ENCODE measurements at regions not wholly inside any gene's neighbourhood (a gene's known extent, or its start where the extent isn't known, plus 50 kb on each side); places are given as distances from the start of the nearest gene placed in this dataset.

DNA sequence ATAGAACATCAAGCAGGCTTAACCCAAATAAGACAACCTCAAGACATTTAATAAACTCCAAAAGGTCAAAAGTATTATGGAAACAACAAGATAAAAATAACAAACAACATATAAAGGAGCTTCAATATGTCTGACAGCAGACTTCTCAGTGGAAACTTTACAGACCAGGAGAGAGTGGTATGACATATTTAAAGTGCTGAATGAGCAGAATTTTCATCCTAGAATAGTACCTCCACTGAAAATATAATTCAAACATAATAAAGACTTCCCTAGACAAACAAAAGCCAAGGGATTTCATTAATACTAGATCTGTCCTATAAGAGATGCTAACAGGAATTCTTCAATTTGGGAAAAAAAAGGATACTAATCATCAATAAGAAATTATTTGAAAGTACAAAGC, 1005.0 kb downstream of the TMTC2 start:
- no peak overlapping the region for H3K4me3 ChIP-seq (ENCODE audit: low read length in 3 of 3)

GRCh38 chr12:83690465-83690864, 1003.8 kb downstream of the TMTC2 start:
- no peak overlapping the region for H3K27ac ChIP-seq (ENCODE audit: low read depth in 2 of 2, low read length in 2 of 2)
- H3K4me1 ChIP-seq (ENCODE audit: control insufficient read depth in 2 of 3, insufficient read depth in 2 of 3, low read depth in 1 of 3, low read length in 3 of 3), result no peaks in the 10 kb centered on the region
- H3K27me3 ChIP-seq (ENCODE audit: control insufficient read depth, insufficient read depth, low read length), result no peaks in the 10 kb centered on the region
- DNase-seq, result no peak
- no peak overlapping the region for H3K9ac ChIP-seq (ENCODE audit: low read length in 3 of 3)
- no peak for TF ChIP-seq CTCF (IDR thresholded peaks at IDR 0.05; ENCODE audit: borderline replicate concordance, extremely low read depth, insufficient read depth)
- no peak overlapping the region for H3K4me3 ChIP-seq (ENCODE audit: low read length in 3 of 3)
- H3K9me3 ChIP-seq (ENCODE audit: control insufficient read depth in 2 of 3, insufficient read depth in 1 of 3, low read length in 3 of 3), result no peaks in the 10 kb centered on the region
- FAIRE-seq, result no peak
- H3K36me3 ChIP-seq (ENCODE audit: control insufficient read depth in 2 of 3, insufficient read depth in 3 of 3, low read length in 3 of 3), result no peaks in the 10 kb centered on the region
- intact Hi-C loops (cut with DNase I), result no loop called here

More for the DNA sequence above, 1005.0 kb downstream of the TMTC2 start:
- Histone ChIP-seq H3K36me3 (ENCODE audit: control insufficient read depth in 2 of 3, insufficient read depth in 3 of 3, low read length in 3 of 3) (no peaks in the 10 kb centered on the region), H3K4me1 (ENCODE audit: control insufficient read depth in 2 of 3, insufficient read depth in 2 of 3, low read depth in 1 of 3, low read length in 3 of 3) (no peaks in the 10 kb centered on the region), H3K27ac (ENCODE audit: low read depth in 2 of 2, low read length in 2 of 2) (no peak overlapping the region), H3K27me3 (ENCODE audit: control insufficient read depth, insufficient read depth, low read length) (no peaks in the 10 kb centered on the region), H3K9ac (ENCODE audit: low read length in 3 of 3) (no peak overlapping the region), H3K9me3 (ENCODE audit: control insufficient read depth in 2 of 3, insufficient read depth in 1 of 3, low read length in 3 of 3) (no peaks in the 10 kb centered on the region)
- intact Hi-C loops (cut with DNase I), result no loop called here
- FAIRE-seq, result no peak
- TF ChIP-seq CTCF (IDR thresholded peaks at IDR 0.05; ENCODE audit: borderline replicate concordance, extremely low read depth, insufficient read depth), result no peak
- no peak for DNase-seq

GRCh38 chr12:83689333-83689732, 1002.6 kb downstream of the TMTC2 start:
- Histone ChIP-seq H3K9ac (ENCODE audit: low read length in 3 of 3) (no peak overlapping the region), H3K4me3 (ENCODE audit: low read length in 3 of 3) (no peak overlapping the region), H3K27ac (ENCODE audit: low read depth in 2 of 2, low read length in 2 of 2) (no peak overlapping the region), H3K36me3 (ENCODE audit: control insufficient read depth in 2 of 3, insufficient read depth in 3 of 3, low read length in 3 of 3) (no peaks in the 10 kb centered on the region), H3K4me1 (ENCODE audit: control insufficient read depth in 2 of 3, insufficient read depth in 2 of 3, low read depth in 1 of 3, low read length in 3 of 3) (no peaks in the 10 kb centered on the region), H3K9me3 (ENCODE audit: control insufficient read depth in 2 of 3, insufficient read depth in 1 of 3, low read length in 3 of 3) (no peaks in the 10 kb centered on the region), H3K27me3 (ENCODE audit: control insufficient read depth, insufficient read depth, low read length) (no peaks in the 10 kb centered on the region)
- TF ChIP-seq CTCF (IDR thresholded peaks at IDR 0.05; ENCODE audit: borderline replicate concordance, extremely low read depth, insufficient read depth), result no peak
- FAIRE-seq (no peak), DNase-seq (peak in 1 of 5 donors; percentile 17)
- intact Hi-C loops (cut with DNase I), result no loop called here

- Histone ChIP-seq H3K9ac (ENCODE audit: low read length in 3 of 3) (no peak overlapping the region), H3K9me3 (ENCODE audit: control insufficient read depth in 2 of 3, insufficient read depth in 1 of 3, low read length in 3 of 3) (no peaks in the 10 kb centered on the region), H3K4me3 (ENCODE audit: low read length in 3 of 3) (no peak overlapping the region), H3K4me1 (ENCODE audit: control insufficient read depth in 2 of 3, insufficient read depth in 2 of 3, low read depth in 1 of 3, low read length in 3 of 3) (no peaks in the 10 kb centered on the region), H3K36me3 (ENCODE audit: control insufficient read depth in 2 of 3, insufficient read depth in 3 of 3, low read length in 3 of 3) (no peaks in the 10 kb centered on the region), H3K27ac (ENCODE audit: low read depth in 2 of 2, low read length in 2 of 2) (no peak overlapping the region), H3K27me3 (ENCODE audit: control insufficient read depth, insufficient read depth, low read length) (no peaks in the 10 kb centered on the region)
- no peak for TF ChIP-seq CTCF (IDR thresholded peaks at IDR 0.05; ENCODE audit: borderline replicate concordance, extremely low read depth, insufficient read depth)
- FAIRE-seq, result no peak
- DNase-seq, result peak in 3 of 5 donors; percentile 20 to 67 (median 62)
- intact Hi-C loops (cut with DNase I), result no loop called here
Observed at GRCh38 chr12:83676781-83677295, 990.1 kb downstream of the TMTC2 start.
